ENCODE measurements at regions not wholly inside any gene's neighbourhood (a gene's known extent, or its start where the extent isn't known, plus 50 kb on each side); places are given as distances from the start of the nearest gene placed in this dataset.

DNA sequence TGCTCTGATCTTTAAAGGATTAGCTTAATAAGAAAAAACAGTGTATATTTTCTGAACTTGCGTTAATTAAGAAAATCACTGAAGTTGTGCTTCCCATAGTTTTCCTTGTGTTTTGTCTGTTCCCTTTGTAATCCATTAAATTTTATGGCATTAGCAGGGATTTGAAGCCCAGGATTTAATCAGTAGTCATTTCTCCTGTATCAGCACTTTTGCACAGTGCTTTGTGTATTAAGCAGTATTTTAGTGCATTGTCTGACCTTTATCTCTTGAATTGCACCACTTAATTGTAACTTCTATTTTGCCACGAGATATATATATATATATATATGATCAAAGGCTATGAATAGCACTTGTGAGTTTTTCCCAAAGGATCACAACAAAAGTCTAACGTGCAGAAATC is 133.7 kb downstream of the S1PR1 start:
- Histone ChIP-seq H3K27ac (ENCODE audit: insufficient read depth, low read depth, low read length) (no peak overlapping the region), H3K9me1 (replicated peaks; ENCODE audit: control insufficient read depth, extremely low read depth, insufficient read depth, low read length) (no peaks in the 10 kb centered on the region), H4K20me1 (replicated peaks; ENCODE audit: control insufficient read depth, extremely low read depth, insufficient read depth, low read length) (no peaks in the 10 kb centered on the region), H3K4me1 (ENCODE audit: control insufficient read depth, extremely low read depth, insufficient read depth, low read length) (peaks cover 24% of the 10 kb centered on the region), H3K9me3 (replicated peaks; ENCODE audit: control insufficient read depth, insufficient read depth, low read length) (no peaks in the 10 kb centered on the region), H3K4me3 (replicated peaks in 1 of 3; ENCODE audit: insufficient read depth in 1 of 3, low read depth in 1 of 3, low read length in 3 of 3) (no peak overlapping the region), H2AFZ (ENCODE audit: low read depth, low read length) (no peak overlapping the region), H3K4me2 (ENCODE audit: insufficient read depth, low read length) (no peak overlapping the region), H3K79me2 (ENCODE audit: control insufficient read depth, insufficient read depth, low read length) (no peaks in the 10 kb centered on the region), H3K27me3 (ENCODE audit: control insufficient read depth in 2 of 2, insufficient read depth in 2 of 2, low read length in 2 of 2) (no peaks in the 10 kb centered on the region), H3K9ac (replicated peaks; ENCODE audit: extremely low read depth, insufficient read depth, low read length) (no peak overlapping the region), H3K36me3 (ENCODE audit: control insufficient read depth in 2 of 2, extremely low read depth in 1 of 2, insufficient read depth in 2 of 2, low read length in 2 of 2) (no peaks in the 10 kb centered on the region)
- intact Hi-C loops (cut with micrococcal nuclease) (no loop called here), dilution Hi-C loops (cut with MboI; ENCODE audit: extremely low pct_ligation_motif_present, low sequenced_read_pairs) (no loop called here)
- no peak for FAIRE-seq
- DNase-seq (ENCODE audit: low read depth, low spot score), result no peak
- no peak for TF ChIP-seq FOS (IDR thresholded peaks at IDR 0.05; ENCODE audit: borderline replicate concordance, insufficient read depth, low read length)
- TF ChIP-seq, protein P1, sequence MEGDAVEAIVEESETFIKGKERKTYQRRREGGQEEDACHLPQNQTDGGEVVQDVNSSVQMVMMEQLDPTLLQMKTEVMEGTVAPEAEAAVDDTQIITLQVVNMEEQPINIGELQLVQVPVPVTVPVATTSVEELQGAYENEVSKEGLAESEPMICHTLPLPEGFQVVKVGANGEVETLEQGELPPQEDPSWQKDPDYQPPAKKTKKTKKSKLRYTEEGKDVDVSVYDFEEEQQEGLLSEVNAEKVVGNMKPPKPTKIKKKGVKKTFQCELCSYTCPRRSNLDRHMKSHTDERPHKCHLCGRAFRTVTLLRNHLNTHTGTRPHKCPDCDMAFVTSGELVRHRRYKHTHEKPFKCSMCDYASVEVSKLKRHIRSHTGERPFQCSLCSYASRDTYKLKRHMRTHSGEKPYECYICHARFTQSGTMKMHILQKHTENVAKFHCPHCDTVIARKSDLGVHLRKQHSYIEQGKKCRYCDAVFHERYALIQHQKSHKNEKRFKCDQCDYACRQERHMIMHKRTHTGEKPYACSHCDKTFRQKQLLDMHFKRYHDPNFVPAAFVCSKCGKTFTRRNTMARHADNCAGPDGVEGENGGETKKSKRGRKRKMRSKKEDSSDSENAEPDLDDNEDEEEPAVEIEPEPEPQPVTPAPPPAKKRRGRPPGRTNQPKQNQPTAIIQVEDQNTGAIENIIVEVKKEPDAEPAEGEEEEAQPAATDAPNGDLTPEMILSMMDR (IDR thresholded peaks at IDR 0.05; ENCODE audit: extremely low read depth in 1 of 2, insufficient read depth in 1 of 2, low read depth in 1 of 2, low read length in 2 of 2), result no peak
- TF ChIP-seq POLR2A (IDR thresholded peaks at IDR 0.05; ENCODE audit: low read depth, low read length), result no peak
- TF ChIP-seq EZH2 (IDR thresholded peaks at IDR 0.05; ENCODE audit: borderline replicate concordance, low read depth, low read length, severe bottlenecking), result no peak
- no peak for TF ChIP-seq JUN (IDR thresholded peaks at IDR 0.05; ENCODE audit: borderline replicate concordance, insufficient read depth, insufficient read length, low read depth)
- TF ChIP-seq GATA2 (IDR thresholded peaks at IDR 0.05; ENCODE audit: insufficient read depth, insufficient read length, low read depth, low read length), result no peak
- TF ChIP-seq, protein P2, sequence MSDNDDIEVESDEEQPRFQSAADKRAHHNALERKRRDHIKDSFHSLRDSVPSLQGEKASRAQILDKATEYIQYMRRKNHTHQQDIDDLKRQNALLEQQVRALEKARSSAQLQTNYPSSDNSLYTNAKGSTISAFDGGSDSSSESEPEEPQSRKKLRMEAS (IDR thresholded peaks at IDR 0.05; ENCODE audit: insufficient read depth, insufficient read length), result no peak
- TF ChIP-seq MYC (IDR thresholded peaks at IDR 0.05; ENCODE audit: low read depth, low read length), result no peak
- no peak for TF ChIP-seq POLR2AphosphoS5 (IDR thresholded peaks at IDR 0.05; ENCODE audit: insufficient read depth, low read depth, low read length)
- ChIA-PET POLR2A (no interaction called here), CTCF (interaction anchor here (1.1 to 2.3 kb wide), 7 partner anchors 13 to 136 kb away, joined by 3 to 19 read pairs (median 5); no protein-coding TSS in a partner anchor)
- no TSS peak for BruUV-seq (replicated peaks)
